GM18873 (cell line): ENCODE measurements at regions not wholly inside any gene's neighbourhood (a gene's known extent, or its start where the extent isn't known, plus 50 kb on each side); places are given as distances from the start of the nearest gene placed in this dataset.
"Not testable (repeated sequence)": the region's sequence is repeated elsewhere in the genome, so short reads cannot be mapped to it uniquely, and the experiment has no call there.

Experiments used
- ATAC-seq: cut with Tn5 transposase; IDR thresholded peaks from one replicate; pipeline ENCODE4 v1.9.1; 2021; ENCODE audit warnings: mild to moderate bottlenecking, moderate library complexity, moderate number of reproducible peaks; ENCODE audit not compliant: unreplicated experiment, low FRiP score

DNA sequence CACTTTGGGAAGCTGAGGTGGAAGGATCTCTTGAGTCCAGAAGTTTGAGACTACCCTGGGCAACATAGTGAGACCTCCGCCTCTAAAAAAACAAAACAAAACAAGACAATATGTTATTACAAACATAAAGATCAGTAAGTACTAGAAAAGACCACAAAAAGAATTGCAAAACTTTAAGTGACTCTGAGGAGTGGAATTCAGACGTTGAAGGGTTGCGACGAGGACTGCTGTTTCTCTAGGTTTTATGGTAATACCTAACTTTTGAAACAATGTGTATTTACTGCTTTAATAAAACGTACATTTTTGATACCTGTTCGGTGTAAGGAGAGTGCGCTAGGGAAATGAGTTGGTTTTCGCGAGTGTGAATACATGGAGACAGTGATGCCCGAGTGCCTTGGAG is 250.4 kb downstream of the GATA3 start:
- ATAC-seq: no peak

- ATAC-seq: no peak
These were observed 251.6 kb downstream of the GATA3 start for GRCh38 chr10:8305876-8306652.

DNA sequence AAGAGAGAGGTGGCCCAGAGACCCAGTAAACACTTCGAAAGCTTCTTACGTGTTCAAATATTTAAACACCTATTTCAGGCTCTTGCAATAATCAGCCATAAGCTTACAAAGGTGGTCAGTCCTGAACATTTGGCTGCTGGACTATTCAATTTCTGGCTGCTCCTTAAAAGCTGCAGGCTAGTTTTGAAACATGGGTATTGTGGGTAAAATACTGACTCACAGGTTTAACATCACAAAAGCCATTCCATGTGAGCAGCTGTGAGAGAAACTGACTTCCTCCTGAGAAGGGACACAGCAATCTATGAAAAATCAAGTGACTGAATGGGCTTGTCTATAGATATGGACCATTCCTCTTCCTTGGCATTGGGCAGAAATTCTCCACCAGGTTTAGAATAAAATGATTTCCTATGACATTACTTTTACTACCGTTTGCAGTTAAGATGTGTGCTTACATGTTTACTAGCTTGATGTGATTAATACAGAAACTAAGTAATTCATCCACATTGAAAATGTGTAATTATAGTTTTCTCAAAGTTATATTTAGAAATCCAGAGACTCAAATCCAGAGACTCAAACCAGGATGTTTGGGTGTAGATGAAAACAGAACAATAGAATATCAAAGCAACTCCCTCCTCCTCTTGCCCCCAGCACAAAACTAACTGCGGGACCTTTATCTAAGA is 252.3 kb downstream of the GATA3 start:
- ATAC-seq: no peak

DNA sequence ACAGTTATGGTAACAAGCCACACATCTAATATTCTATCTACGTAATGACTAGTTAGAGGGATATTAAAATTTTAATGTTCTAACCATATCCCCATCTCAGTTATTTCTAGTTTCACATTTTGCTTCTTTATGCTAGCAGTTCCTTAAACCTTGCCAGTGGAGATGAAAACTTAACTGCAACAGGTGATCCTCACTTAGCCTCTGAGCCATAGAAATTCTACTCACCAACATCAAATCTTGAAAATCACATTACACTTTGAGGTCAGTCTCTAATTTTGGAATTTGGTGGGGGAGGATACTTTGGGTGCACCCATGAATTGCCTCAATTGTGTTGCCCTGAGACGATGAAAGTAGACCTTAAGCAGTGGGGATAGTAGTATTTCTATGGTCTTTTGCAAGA is 256.4 kb downstream of the GATA3 start:
- no peak for ATAC-seq

- no peak for ATAC-seq
These were observed 257.1 kb downstream of the GATA3 start for GRCh38 chr10:8311526-8312070.

- ATAC-seq: no peak
These were observed 257.6 kb downstream of the GATA3 start for GRCh38 chr10:8312079-8312478.

- ATAC-seq: no peak
These were observed 258.3 kb downstream of the GATA3 start for GRCh38 chr10:8312781-8313180.

DNA sequence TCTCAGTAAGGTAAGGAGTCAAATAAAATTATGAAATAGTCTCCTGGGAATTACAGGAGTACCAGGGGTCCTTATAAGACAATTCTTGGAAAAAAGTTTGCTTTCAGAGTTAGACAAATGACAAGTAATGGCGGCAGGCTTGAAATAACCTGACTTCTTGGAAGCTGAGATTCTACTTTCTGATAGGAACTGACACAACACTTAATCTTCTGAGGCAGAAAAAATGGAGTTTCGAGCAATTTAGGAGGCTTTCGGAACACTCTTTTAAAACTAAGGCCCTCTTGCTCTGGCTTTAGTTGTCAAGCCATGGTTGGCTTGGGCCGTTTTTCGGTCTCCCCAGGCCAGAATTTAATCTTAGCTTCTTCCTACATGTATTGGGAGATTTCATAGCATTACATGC is 260.0 kb downstream of the GATA3 start:
- no peak for ATAC-seq

DNA sequence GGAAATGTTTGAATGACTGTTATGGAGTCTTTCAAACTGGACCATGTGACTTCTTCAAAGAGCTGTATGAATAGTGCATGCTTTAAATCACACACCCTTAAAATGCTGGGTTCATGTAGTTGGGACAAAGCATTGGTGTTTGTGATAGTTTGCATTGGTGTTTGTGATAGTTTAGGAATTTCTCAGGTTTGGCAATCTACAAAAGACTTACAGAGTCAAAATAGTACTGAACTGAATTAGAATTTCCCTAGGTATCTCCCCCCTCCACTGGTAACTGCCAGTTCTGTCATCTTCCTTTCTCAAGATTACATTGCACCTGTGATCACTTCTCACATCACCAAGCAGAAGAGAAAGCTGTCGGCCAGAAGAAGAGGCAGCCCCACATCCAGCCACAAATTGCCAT is 261.1 kb downstream of the GATA3 start:
- no peak for ATAC-seq

DNA sequence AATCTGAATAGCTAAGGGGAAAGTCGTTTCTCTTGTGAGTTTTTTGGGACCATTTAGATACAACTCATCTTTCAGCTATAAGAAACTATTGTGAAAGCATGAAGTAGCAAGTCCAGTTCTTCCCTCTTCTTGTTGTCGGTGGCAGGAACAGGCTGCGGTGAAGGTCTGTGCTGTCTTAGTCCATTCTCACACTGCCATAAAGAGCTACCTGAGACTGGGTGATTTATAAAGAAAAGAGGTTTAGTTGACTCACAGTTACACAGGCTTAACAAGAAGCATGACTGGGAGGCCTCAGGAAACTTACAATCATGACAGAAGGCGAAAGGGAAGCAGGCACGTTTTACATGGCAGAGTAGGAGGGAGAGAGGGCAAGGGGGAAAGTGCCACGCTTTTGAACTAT is 261.8 kb downstream of the GATA3 start:
- ATAC-seq: no peak

DNA sequence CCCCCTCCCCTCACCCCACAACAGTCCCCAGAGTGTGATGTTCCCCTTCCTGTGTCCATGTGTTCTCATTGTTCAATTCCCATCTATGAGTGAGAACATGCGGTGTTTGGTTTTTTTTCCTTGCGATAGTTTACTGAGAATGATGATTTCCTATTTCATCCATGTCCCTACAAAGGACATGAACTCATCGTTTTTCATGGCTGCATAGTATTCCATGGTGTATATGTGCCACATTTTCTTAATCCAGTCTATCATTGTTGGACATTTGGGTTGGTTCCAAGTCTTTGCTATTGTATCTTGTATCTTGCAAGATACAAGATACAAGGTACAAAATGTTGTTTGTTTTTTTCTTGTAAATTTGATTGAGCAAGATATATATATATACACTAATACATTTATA is 263.9 kb downstream of the GATA3 start:
- not testable (repeated sequence) for ATAC-seq

DNA sequence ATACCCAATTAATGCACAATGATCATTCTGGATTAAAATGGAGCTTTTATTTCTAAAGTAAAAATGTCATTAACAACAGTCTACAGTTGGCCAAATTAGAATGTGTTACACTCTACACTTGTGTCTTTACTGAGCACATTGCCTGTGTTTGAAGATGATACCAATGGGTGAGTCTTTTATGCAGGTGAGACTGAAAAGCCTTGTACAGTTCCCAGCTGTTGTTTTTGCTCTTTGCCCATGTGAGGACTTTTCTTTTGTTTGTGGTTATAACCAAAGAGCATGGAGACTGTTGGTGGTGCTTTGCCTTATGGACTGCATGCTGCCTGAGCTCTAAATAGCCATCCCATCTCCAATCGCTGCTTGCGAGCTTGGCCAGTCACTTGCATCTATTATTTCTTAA is 264.5 kb downstream of the GATA3 start:
- no peak for ATAC-seq

GRCh38 chr10:8319704-8320103 is 265.2 kb downstream of the GATA3 start:
- no peak for ATAC-seq

- ATAC-seq: no peak
These were observed 267.5 kb downstream of the GATA3 start for GRCh38 chr10:8321990-8322389.

DNA sequence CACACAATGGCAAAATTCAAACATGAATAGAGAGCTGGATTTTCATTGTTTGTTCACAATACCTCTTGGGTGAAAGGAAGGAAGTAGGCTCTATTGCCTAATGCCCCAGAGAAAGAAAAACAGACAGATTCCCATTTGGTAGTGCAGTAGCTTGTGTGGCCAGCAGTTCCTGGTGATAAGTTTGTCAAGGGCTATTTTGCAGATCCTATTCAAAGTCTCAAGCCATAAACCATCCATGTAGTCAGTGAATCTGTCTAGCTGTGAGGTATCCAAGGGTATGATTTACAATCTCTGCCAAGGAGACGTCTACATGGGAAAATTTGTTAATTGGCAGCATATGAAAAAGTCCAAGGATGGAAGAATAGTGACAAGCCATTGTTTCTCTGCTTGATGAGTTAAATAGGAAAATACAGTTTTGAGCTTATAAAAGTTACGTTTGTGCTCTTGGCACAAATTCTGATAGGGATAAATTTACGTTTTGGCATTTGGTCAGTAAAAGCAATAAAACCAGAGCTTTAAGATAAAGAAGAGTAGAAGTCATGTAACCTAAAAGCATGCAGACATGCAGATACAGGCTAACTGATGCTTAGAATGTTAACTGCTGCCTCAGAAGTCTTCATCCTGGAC is 269.1 kb downstream of the GATA3 start:
- ATAC-seq: no peak

GRCh38 chr10:8325024-8325980 is 270.8 kb downstream of the GATA3 start:
- ATAC-seq: no peak

GRCh38 chr10:8326396-8327139 is 272.1 kb downstream of the GATA3 start:
- ATAC-seq: no peak

- no peak for ATAC-seq
These were observed 272.6 kb downstream of the GATA3 start for GRCh38 chr10:8327140-8327423.

DNA sequence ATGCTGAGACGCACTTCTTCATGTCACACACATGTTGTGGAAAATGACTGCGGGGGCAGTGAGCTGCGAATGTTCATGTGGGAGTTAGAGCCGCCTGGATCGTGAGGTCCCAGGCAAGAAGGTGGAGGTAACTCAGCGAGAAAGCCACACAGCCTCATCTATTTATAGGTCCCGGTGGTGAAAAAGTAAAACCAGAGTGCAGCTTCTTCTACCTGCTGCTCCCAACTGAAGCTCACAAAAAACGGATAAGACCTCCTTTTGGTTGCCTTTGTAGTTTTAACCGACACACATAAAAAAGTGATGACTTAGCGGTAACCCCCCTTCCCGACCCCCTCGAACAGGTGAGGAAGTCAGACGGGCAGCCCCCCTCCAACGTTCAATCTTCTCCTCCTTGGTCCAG is 276.9 kb downstream of the GATA3 start:
- ATAC-seq: no peak
